Amniotic stem cell (primary cell): ENCODE measurements at regions not wholly inside any gene's neighbourhood (a gene's known extent, or its start where the extent isn't known, plus 50 kb on each side); places are given as distances from the start of the nearest gene placed in this dataset.

Experiments used
- DNase-seq: peaks from one replicate; lab custom pipeline; 2025; lab: John Stamatoyannopoulos, UW

DNA sequence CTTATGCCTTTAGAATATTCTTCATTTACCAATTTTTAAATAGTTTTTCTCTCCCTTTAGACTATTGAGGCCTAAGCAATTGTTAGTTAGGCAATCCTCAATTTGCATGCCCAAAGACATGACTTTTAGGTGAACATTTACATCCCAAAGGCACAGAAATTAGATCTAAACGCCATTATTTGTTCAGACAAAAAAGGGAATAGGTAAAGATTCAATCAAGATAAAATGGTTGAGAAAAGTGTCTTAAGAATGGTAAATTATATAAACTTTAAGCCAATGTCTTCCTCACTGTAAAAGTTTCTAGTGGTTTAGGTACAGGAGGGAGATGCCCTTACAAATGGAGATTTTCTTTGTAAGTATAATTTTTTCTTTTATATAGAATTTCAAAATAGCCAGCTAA, 50.2 kb upstream of the MME start:
- DNase-seq: no peak

DNA sequence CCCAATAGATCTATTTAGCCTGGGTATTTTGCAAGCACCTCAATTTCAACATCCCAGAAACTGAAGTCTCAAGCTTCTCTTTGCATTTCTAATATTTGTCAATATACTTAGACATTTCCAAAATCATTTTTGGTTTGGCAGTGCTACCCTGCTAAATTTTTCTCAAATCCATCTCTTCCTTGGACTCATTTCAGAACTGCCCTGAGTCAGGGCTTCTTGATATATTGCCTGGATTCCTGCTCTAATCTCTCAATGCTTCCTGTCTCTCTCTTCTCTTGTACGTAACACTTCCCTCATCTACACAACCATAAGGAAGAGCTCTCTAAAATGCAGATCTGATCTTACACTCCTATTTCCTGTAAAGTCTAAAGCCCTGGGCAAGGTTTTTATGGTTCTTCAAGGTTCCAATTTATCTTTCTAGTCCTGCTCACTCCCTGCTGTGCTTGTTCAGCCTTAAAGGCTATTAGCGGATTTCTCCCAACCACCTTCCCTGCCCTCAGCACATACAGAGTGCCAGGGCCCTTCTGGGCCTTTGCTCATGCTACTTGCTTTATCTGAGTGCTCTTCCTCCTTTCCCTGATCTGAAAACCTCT, 53.0 kb upstream of the MME start:
- DNase-seq: no peak

DNA sequence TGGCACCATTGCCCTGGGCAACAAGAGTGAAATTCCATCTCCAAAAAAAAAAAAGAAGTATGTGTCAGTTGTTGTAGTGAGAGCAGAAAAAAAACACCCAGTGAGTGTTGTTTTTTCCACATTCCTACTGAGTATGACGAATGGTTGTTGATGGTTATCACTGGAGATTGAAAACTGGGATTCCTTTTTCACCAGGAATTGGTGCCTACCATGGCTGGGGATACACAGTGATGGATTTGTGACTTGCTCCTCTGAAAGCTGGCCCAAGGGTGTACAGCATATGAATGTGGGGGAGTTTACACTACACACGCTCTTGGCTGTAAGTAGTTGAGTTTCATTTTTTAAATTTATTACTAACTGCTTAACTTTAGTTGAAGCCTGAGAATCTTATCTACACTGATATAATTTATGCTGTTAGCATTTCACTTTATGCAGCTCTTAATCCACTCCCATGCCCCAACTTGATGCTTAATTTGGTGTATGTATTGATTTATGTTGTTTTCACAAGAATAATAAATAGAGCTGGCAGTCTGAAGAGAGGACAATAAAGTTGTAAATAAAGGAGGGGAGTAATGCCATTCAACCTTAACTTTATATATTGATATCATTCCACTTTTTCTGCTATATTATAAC, 56.0 kb upstream of the MME start:
- DNase-seq: peak; percentile 27

DNA sequence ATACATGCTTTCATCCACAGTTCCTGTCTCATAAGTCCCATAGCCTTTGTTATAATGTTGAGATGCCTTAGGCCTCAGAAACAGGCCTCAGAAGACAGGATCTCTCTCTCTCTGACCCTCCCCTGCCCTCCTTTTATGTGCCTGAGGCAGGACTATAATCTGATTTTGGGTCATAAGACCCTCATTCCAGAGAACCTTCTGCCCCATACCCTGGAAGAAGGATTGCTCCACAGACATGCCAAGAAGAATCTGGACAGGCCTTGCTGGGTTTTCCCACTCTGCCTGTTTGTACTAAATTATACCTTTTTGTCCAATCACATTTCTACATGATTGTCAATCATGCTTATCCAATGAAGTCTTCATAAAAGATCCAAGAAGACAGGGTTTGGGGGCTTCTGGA, 57.2 kb upstream of the MME start:
- DNase-seq: no peak

GRCh38 chr3:155019575-155019974, 60.5 kb upstream of the MME start:
- no peak for DNase-seq

DNA sequence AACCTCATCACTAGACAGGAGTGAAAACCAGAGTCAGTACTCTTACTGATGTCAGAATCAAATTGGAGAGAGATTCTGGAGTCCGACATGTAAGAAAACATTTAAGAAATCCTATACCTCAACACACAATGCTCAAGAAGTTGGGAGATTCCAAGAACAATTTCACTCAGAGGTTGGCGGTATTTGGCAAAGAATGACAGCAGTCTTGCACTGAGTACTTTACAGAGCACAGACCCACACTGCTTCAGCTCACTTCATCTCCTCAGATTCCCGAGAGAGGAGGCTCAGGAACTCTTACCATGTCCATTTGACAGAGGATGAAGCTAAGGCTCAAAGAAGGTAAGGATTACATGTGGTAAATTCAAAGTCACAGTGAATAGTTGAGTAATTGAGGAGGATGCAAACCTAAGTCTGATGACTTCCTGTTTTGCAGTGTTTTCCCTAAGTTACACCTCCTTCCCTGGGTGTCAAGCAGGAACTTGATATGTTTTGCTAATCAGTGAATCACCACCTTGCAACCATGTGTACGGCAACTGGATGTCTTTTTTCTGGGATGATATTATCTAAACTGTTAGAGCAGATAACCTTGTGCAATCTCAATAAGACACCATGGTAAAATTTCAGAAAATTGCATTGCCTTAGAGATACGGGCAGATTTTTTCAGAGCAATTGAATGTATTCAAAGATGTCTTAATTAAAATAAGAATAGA, 61.3 kb upstream of the MME start:
- no peak for DNase-seq

DNA sequence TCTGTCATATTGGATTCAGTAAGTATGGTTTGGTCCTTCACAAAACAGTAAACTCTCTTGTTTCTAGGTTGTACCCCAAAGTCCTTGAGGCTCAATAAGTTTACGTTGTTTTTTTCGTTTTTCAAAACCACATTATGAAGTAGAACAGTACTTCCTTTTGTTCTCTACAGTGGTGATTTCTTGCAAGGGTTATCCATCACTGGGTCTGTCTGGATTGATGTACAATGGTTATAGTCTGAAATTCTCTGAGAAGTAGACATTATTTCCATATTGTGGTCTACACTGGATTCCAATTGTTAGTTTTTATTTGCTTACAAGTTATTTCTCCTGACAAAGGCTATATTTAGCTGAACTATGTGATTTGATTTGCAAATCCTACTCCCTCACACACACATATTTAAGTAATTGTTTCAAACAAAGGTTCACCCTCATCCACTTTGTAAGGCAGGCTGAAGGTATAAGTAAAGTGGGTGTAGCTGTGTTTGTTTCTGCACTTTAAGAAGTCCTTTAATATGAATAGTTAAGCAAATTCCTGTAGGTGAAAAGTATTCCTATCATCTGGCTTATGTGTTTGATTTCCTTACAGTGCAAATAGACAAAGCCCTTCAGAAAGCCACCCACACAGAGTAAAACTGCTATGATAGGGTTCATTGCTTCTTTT, 64.2 kb upstream of the MME start:
- DNase-seq: no peak

- DNase-seq: no peak
Observed at GRCh38 chr3:155014953-155015352, 65.2 kb upstream of the MME start.

- DNase-seq: no peak
Observed at GRCh38 chr3:155013427-155013826, 66.7 kb upstream of the MME start.

- DNase-seq: no peak
Observed at GRCh38 chr3:155012584-155012983, 67.5 kb upstream of the MME start.

DNA sequence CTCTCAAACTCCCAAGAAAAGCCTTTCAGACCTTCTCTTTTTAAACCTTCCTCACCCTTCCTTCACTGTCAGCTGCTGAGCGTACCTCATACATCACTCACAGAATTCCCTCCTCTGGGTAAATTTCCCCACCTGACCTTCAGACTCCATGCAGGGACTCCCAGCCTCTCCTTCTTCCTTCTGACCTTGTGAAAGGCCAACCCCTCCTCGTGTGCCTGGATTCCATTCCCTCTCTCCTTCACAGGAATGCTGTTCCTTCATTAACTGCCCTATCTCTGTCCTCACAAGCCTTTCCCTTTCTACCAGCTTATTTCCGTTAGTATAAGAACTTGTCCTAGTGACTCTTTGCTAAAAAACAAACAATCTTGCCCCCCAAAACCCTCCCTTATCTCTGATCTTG, 69.7 kb upstream of the MME start:
- DNase-seq: no peak

DNA sequence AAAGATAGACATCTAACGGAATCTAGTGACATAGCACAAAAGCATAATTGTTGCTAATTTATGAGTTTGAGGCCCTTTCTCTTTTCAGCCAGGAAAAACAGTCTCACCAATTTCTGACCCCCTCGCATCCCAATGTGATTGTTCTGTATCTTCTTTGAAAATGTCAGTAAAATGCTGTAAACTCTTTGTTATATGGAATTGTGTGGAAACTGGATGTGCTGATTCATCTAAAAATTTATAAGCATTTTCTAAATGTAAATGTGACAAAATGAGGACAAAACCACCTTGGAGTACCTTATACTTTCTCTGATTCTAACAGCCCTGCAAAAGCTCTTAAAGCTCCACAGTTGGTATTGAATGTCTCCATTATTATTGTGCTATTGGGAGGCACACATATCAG, 70.9 kb upstream of the MME start:
- no peak for DNase-seq

DNA sequence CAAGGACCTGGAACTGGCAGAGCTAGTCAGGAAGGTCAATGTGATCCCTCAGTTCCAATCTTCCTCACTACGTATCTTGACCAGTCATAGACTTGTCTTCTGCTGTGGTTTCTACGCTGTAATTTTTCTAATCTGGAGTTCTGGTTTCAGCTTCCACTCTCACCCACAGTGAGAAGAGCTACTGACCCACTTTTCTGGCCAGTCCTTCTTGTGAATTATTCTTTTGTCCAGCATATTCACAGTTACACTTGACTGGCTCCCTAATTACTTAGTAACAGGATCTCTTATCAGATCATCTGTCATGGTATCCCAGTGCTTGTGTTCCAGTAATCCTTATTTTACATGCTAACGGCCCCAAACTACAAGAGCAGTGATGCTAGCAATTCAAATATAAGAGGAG, 72.4 kb upstream of the MME start:
- no peak for DNase-seq

DNA sequence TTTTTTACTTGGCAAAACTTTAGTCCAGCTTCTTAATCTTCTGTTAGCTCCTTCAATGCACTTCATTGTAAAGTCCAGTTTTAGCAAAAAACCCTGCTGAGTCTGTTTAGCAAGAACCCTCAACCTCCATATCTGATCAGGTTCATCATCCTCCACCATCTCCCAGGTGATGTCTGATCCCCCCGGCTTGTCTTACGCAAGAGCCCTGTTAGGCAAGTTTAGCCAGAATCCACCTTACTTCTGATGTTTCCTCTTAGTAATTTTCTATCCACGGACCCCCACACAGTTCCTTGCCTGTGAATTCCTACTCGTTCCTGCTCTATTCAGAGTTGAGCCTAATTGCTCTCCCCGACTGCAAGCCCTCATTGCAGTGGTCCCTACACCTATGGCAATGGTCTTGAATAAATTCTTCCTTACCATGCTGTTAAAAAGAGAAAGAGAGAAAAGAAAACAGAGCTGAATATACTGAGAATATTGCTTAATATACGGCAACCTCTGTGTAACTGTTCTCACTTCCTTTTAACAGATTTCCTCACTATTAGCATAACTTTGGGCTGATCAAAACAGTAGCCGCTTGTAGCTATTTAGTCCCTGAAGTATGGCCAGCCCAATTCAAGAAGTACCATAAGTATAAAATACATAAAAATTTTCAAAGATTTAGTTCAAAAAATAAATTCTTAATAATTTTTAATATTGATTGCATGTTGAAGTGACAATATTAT, 78.7 kb upstream of the MME start:
- DNase-seq: no peak

DNA sequence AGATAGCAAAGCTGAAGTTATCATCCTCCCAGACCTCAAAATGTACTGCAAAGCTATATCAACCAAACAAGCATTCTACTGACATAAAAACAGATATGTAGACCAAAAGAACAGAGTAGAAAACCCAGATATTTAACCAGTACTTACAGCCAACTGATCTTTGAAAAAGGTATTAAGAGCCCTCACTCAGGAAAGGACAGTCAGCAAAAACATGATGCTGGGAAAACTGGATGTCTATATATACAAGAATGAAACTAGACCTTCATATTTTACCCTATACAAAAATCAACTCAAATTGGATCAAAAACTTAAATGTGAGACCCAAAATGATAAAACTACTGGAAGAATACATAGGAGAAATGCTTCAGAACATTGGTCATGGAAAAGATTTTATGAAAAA, 87.5 kb upstream of the MME start:
- no peak for DNase-seq

DNA sequence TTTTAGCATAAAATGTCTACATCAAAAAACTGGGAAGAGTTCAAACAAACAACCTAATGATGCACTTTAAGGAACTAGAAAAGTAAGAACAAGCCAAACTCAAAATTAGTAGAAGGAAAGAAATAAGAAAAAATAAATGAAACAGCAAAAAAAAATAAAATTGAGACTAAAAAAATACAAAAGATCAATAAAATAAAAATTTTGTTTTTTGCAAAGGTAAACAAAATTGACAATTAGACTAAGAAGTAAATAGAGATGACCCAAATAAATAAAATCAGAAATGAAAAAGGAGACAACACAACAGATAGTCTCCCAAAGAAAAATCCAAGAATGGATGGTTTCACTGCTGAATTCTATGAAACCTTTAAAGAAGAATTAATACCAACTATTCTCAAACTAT, 89.6 kb upstream of the MME start:
- no peak for DNase-seq

GRCh38 chr3:154987846-154988245, 92.3 kb upstream of the MME start:
- no peak for DNase-seq

DNA sequence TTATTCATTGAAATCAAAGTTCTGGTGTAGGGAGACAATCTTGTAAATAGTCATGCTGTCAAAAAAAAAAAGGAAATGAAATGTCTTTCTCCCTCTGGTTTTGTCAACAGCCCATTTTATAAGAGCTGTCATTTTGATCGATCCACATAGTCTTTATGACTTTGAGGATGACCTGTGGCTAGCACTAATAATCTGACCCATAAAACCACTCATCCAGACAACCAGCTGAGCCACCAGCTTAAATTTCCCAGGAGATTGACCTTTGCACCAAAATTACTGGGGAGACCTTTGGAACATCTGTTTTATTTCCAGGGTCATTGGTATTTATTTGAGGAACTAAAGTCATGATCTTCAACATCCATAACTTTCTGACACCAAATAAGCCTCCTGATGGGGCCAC, 98.5 kb upstream of the MME start:
- DNase-seq: no peak

DNA sequence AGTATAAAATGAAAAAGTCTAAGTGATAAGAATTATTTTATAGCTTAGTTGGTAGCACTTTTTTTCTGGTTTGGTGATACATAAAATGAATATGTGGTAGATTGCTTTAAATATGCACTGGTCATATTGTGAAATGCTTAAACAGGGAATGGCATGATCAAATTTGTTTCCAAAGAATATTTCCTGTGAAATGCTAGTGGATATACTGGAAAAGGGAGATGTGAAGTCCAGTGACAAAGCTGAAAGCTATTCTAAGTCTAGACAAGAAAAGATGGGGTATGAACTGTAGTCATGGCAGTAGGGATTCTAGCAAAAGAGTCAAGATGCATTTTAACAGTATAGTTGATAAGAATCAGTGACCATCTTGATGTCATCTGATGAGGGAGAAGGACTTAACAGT, 98.9 kb upstream of the MME start:
- DNase-seq: no peak

DNA sequence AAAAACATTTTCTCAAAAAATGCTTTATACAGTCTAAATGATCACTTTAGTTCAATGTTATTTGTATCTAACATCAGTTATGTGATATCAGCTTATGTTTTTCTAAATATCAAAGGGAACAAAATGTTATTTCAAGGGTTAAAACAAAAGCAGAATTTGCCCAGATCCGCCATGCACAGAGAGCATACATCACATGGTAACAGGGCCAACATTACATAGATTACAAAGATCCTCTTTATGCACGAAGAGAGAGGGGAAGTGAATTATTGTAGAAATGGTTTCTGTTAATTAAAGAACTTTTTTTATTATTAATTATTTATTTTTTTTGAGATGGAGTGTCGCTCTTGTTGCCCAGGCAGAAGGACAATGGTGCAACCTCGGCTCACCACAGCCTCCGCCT, 100.8 kb upstream of the MME start:
- no peak for DNase-seq

DNA sequence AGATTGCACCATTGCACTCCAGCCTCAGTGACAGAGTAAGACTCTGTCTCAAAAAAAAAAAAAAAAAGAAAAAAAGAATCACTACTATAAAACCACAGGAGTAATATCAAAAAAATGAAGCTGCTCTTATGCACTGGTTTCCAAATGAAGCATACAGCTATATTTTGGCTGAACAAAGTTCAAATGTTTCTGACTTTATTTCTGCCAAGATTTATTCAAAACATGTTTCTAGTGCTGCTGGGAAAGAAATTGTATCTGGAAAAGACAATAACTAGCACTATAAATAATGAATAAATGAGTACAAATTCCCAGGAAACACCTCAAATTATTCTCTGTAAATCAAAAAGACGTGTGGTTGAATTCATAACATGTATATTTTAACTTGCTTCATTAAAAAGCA, 102.5 kb upstream of the MME start:
- DNase-seq: no peak
